ENCODE measurements at regions not wholly inside any gene's neighbourhood (a gene's known extent, or its start where the extent isn't known, plus 50 kb on each side); places are given as distances from the start of the nearest gene placed in this dataset.
"Not testable (repeated sequence)": the region's sequence is repeated elsewhere in the genome, so short reads cannot be mapped to it uniquely, and the experiment has no call there.

- no peak for DNase-seq
Observed at GRCh38 chr19:13652810-13653590, 111.3 kb upstream of the MRI1 start.

GRCh38 chr19:13646758-13647157, 117.6 kb upstream of the MRI1 start:
- DNase-seq, result no peak

GRCh38 chr19:13644645-13645044, 119.7 kb upstream of the MRI1 start:
- DNase-seq, result no peak

GRCh38 chr19:13640611-13641010, 123.7 kb upstream of the MRI1 start:
- DNase-seq, result no peak

- DNase-seq, result no peak
Observed at GRCh38 chr19:13639342-13639929, 124.9 kb upstream of the MRI1 start.

- no peak for DNase-seq
Observed at GRCh38 chr19:13637664-13638063, 126.7 kb upstream of the MRI1 start.

DNA sequence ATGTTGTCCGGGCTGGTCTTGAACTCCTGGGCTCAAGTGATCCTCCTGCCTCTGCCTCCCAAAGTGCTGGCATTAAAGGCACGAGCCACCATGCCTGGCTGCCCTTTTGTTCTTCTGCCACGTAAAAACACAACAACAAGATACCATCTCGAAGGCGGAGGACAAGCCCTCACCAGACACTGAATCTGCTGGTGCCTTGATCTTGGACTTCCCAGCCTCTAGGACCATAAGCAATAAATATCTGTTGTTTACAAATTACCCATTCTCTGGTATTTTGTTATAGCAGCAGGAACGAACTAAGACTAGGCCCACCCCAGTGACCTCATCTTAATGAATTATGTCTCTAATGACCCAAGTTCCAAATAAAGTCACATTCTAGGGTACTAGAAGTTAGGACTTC, 128.4 kb upstream of the CACNA1A start:
- DNase-seq, result no peak

GRCh38 chr19:13633522-13633922, 127.2 kb upstream of the CACNA1A start:
- no peak for DNase-seq

GRCh38 chr19:13633109-13633508, 126.8 kb upstream of the CACNA1A start:
- DNase-seq, result no peak

- DNase-seq, result not testable (repeated sequence)
Observed at GRCh38 chr19:13632164-13632563, 125.9 kb upstream of the CACNA1A start.

GRCh38 chr19:13629687-13630357, 123.5 kb upstream of the CACNA1A start:
- no peak for DNase-seq

DNA sequence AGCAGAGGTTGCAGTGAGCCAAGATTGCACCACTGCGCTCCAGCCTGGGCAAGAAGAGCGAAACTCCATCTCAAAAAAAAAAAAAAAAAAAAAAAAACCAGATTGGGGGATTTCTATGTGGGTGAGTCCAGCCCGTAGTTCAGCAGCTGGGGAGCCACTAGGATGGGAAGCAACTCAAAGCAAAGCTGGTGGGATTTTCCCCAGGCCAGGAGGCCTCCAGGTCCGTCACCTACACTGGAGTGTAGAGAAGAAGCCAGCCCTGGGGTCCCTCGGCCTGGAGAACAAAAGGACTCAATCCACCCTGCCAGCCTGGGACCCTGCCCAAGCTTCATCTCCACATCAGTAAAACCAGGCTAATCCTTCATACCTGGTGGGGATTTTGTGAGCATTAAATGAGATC, 121.3 kb upstream of the CACNA1A start:
- no peak for DNase-seq

GRCh38 chr19:13623716-13624710, 117.7 kb upstream of the CACNA1A start:
- DNase-seq, result no peak

- DNase-seq, result no peak
Observed at GRCh38 chr19:13622766-13623715, 116.8 kb upstream of the CACNA1A start.

DNA sequence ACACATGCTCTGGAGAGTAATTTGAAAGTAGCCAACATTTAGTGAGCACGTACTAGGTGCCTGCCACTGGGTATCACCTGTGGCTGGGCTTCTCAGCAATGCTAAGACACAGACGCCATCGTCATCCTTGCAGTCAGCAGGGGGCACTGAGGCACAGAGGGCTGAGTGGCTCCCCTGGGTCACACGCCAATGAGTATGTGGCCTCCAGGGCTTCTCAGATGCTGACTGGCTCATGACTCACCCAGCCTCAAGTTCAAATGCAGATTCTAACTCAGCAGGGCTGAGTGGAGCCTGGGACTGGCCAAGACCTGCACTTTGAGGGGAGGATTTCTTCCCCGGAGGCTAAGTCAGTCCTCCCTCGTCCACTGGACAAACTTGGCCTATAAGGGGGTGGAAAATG, 115.1 kb upstream of the CACNA1A start:
- DNase-seq, result no peak

DNA sequence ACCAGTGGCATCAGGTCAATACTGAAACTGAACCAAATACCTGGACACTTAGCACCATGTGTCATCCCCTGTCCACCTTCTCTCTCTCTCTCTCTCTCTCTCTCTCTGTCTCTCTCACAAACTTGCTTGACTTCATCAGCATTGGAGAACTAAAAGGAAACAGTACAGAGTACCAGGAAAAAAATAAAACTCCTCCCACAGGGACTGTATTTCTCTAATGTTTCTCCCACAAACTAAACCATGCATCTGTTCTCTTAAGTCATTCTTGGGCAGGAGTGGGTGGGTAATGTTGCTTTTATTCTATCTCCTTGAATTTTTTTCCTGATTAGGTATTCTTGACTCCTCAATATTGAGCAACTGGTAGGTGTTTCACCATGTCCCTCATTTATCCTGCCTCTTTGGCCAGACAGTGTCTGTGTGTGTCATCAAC, 112.9 kb upstream of the CACNA1A start:
- DNase-seq, result no peak

- no peak for DNase-seq
Observed at GRCh38 chr19:13615890-13616289, 109.6 kb upstream of the CACNA1A start.

DNA sequence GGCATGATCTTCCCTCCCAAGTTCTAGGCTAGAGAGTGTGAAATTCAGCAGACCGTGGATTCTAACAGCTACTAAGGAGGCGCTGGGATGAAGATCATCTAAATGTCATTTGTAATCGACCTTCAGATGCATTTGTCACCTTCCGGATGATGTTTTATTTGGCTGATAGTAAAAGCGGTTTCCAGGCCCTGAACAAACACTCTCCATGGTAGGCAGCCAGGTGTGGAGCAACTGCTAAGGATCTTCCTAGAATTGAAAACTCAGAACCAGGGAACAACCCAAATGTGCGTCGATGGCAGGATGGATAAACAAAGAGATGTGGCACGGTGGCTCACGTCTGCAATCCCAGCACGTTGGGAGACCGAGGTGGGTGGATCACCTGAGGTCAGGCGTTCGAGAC, 107.2 kb upstream of the CACNA1A start:
- no peak for DNase-seq

GRCh38 chr19:13611596-13611995, 105.3 kb upstream of the CACNA1A start:
- no peak for DNase-seq

DNA sequence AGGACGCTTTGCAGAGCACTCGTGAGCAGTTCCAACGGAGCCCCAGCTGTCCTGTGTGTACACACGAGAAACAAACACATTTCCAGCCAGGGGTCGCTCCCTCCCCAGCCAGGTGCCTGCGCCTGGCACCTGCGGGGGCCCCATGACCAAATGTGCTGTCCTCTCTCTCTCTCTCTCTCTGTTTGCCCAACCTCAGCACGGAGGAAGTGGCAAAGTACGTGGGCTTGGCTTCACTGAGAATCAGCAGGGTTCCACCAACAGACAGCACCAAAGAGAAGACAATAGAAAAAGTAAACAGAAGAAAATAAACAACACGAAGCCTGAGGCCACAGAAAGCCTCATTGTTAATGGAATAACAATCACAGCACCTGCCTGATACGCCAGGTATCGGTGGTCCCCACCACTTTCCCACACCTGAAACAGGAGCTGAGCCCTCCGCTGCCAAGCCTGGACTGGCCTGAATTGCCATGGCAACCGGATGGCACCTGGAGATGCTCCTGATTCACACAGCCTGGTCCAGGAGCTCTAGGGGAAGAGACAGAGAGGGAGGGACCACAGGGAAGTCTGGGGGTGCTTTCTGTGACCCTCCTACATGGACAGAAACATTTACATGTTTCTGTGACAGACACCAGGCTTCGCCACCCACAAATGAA, 103.9 kb upstream of the CACNA1A start:
- DNase-seq, result no peak

- DNase-seq, result no peak
Observed at GRCh38 chr19:13606156-13606555, 99.9 kb upstream of the CACNA1A start.

All from activated CD4-positive, alpha-beta T cell treated with anti-CD3 and anti-CD28 coated beads, Interleukin-2, amount 50 U/mL, for 1 hour (primary cell).